Activated CD4-positive, alpha-beta T cell treated with anti-CD3 and anti-CD28 coated beads, Interleukin-2, amount 50 U/mL, for 16 hours (primary cell): ENCODE measurements at regions not wholly inside any gene's neighbourhood (a gene's known extent, or its start where the extent isn't known, plus 50 kb on each side); places are given as distances from the start of the nearest gene placed in this dataset.
A peak's percentile ranks its signal among the peaks of the same experiment; 100 is the strongest.

ENCODE experiments used
- DNase-seq: peaks from one replicate; pipeline ENCODE4 v3.0.0-alpha.2; 2020

DNA sequence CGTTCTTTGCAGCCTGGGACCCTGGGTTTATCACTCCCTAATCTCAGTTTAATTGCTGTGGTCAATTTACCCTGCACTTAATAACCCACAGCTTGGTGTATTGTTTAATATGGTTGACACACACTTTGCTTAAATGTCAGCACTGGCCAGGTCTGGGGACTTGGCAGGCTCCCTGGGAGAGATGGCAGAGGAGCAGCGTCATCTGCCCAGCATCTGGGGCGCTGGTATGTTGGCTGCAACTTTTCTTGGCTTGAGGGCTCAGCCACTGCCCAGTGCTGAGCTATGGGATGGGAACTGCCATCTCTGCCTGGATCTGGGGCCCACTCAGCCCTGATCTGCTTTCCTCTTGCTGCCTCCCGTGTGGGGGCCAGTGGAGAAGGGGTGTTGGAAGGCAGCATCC lies 115.7 kb upstream of the IRX3 start:
- no peak for DNase-seq

DNA sequence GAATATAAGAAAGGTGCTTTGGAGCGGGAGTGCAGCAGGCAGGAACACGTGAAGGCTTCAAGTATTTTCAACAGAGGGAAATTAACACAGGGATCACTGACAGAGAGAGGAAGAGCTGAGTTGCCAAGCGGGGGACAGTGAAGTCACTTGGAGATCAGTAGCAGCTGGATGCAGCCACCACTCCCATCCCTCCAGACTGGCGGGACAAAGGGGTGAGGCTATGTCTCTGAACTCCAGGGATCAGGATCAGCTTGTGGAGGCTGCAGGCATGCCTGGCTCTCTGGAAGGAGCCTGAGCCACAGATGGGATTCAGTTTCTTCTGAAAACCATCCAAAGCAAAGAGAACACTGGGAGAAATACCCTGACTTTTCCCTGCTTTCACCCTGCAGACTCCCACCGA lies 113.7 kb upstream of the IRX3 start:
- no peak for DNase-seq

DNA sequence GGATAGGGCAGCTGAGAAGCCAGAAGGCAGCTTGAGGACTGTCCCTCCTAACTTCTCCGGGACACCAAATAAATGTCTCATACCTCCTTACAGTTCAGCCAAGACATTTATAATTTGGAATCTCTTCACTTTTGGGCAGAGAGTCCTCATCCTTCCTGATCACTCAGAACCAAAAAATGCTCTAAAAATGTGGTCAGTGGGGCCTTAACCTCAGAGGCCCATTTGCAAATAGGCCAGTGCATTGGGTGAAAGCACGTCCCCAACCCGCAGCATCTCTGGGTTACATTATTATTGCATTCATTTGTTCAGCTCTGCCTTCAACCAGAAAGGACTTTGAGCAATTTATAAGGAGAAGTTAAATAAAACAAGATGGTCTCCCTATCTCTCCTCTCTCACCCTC lies 112.4 kb upstream of the IRX3 start:
- no peak for DNase-seq

DNA sequence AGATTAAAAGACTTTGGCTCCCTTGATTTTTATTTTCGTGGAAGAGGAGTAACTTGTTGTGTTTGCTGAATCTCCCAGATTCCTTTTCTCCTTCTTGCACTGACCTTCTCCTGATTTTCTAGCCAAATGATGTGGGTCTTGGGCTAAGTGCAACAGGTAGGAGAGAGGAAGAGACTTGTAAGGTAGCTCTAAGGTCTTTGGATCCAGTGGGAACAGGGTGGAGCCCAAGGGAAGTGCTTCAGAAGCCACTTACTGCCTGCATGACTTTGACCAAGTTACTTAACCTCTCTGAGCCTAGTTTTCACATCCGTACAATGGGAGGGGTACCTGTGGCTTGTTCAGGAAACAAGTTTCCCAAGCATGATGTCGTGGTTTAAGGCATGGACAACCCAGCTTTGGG lies 111.3 kb upstream of the IRX3 start:
- DNase-seq = no peak

DNA sequence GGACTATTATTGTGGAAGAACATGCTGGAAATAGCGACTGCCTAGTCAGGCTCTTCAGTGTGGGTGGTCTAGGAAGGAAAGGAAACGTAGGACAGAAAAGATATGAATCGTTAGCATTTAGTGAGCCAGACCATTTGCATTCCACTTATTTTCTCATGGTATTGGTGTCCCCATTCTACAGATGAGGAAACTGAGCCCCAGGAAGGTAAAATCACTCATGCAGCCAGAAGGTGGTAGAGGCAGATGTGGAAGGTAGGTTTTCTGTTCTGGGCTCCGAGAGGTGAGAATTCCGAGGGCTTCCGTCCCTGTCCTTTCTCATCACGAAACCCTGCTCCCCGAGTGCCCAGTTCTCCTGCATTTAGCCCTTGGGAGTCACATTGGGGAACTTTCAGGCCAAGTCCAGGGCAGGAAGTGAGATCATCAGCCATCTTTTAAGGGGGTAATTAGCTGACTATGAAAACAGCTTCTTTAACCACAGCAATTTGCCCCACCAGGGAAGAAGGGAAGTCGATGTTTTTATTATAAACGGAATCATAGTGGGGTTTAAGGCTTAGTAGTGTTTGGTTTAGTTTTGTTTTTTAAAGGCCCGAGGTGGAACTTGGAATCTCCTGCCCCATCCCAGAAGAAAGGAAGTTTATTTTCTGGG lies 110.7 kb upstream of the IRX3 start:
- DNase-seq = no peak

DNA sequence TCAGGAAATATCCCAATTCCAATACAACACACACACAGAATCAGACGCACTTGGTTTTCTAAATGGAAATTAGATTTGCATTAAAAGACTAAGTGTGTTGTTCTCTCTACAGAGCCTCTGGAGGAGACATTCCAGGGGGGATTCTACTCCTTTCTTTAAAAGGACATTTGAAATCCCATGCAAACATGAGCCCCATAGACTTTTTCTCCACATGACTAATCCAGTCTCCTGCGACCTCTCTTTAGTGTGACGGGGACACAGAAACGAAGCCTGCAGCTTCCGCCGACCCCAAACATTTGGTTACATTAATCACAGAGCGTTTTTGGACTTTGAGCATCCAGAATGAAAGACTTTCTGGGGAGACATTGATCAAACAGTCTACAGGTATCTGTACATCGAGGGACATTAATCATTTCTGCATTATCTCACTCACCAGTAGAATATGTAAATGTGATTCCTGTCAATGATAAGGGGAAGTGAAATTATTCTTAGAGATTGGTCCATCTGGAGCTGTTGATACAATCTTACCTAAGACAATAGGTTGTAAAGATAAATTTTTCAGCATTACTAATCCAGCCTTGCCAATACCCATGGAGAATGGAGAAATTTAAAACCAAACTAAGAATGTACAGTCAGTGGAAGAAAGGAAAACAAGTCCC lies 103.4 kb upstream of the IRX3 start:
- DNase-seq = no peak

DNA sequence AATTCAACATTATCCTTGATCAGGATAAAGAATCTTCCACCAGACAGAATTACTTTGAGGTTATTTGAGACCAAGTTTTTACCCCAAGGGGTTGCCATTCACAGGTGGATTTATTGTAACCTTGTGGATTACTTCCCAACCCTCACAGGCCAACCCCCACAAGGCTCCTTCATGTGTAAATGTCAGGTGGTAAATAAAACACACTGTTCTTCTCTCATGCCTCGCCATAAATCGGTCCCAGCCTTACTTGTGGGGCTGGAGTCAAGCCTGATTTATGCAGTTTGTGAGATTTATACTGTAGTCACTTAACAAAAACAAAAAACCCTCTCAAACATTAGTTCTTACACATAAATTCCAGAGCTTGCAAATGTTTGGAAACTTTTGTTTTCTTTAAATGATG lies 98.6 kb upstream of the IRX3 start:
- no peak for DNase-seq

DNA sequence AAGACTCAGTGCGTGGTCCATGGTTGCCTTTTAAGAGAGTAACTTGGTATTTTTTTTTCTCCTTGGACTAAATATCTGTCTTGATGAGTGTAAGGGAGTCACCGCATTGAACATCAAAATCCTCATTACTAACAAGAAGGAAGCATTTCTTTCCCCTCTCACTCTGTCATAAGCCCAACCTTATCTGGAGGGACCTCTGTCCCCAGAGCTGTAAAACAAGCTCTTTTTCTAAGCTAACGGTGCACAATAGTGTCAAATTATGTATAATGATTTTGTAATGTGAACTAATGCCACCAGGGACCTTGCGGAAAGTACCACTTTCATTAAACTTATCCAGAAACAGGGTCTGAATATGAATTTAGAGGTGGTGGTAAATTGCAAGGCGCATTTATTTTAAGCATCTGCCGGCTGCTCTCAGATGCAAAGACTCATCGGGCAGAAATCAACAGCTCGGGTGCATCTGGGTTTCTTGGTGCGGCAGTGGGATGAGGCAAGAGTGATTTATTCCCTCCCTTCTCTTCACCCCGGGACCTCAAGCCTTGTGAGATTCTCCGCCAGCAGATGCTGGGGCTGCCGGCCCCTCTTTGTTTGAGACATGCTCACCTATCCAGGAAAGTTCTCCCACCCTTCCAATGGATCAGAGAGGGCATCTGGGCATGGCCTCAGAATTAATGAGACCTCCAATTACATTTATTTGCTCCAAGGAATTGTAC lies 95.2 kb upstream of the IRX3 start:
- DNase-seq = no peak

DNA sequence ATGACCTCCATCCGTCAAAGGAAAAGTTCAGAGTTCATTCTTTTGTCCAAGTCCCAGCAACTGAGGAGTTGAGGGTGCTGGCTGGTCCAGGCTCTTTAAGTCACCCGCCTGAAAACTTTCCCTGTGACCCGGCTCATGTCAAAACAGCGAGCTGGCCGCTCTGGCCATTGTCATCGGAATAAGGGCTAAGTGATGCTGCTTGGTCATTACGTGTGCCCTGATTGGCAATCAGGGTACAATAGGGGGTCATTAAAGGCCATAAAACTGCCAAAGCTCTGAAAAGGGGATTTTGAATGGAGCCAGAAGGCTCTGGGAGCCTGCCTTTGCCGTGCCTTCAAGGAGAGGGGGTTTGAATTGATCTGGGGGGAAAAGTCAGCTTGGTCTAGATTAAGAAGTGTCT lies 88.5 kb upstream of the IRX3 start:
- no peak for DNase-seq

DNA sequence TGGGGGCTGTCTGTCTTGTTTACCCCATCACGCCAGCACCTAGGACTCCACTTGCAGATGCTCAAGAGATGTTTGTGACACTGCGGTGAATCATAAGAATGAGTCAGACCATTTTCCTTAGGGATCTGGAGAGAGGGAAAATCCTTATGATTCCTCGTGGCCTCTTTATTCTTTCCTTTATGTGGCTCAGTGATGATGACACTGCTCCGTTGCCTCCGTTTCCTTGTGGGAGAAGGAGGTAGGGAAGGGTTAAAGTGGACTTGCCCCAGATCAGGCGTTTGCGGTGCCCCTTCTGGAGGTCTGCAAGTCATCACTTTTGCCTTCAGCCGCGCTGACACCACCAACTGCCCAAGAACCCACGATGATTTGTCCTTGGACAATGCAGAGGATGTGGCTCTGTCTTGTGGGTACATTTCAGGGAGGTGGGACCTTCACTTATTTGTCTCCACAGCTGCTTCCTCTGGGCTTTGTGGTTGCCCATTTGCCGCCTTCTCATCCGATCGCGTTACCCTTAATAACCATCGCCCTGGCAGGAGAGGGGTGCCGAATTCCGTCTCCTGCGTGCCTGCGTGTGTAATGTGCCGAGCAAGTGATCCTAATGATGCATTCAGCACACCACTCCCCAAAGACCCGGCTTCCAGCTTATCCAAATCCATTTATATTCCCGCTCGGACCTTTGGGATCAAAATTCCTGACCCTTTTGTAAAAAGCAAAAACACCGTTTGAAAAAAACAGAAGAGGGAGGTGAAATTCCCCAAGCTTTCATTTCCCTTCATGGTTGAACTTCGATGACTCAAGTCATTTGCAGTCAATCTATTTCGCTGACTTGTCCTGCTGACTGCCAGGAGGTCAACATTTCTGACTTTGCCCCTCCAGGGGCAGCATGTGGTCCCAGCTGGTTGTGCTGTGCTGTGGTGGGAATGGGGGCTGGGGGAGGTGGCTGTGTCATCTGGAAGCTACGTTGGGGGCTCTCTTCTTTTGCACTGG lies 87.2 kb upstream of the IRX3 start:
- DNase-seq = peak; percentile 3

DNA sequence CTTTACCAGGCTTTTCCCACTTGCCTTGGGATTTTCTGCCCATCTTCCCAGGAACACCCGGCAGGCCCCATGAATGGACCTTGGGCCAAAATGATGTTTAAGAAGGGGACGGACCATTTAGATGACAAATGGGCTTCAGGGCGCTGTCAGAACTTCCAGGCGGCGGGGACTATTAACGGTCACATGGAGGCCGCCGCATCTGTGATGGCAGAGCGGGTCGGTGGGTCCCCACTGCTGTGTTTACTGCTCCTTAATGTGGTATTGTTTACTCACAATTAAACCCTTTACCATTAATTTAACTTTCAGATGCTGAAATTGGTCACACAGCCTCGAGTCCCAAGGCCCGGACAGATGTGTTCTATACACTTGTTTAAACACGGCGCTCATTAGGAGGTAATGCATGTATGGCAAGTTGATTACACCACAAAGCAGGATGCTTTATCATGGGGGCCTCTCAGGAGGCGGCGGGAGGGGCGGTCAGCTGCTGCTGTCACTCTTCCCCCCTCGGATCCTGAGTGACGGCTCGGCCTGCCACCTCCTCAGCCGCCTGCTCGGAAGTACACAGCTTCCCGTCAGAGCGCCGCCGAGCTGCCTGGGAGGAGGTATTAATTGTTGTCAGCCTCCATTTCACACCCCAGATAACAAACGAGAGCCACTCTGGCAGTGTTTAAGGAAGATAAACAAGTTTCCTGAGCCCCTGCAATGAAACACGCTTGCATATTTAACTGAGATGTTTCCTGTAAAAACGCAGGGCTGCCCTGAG lies 83.9 kb upstream of the IRX3 start:
- no peak for DNase-seq

DNA sequence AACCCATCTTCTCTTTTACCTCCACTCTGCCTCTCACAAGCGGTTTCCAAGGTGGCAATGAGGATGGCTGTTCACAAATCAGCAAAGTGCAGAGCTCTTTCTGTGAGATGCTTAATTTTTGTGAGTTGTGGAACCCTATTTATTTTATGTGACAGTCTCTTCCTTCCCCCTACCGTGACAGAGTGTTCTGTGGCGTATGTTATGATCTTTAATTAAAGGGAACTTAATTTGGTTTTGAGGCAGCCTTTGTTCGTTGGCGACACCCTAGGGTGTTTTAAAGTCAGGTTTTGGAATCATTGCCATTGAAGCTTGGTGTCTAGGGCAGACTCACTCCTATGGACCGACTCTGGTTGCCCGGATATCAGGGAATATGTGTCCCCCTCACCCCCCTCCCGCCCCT lies 83.3 kb upstream of the IRX3 start:
- no peak for DNase-seq

DNA sequence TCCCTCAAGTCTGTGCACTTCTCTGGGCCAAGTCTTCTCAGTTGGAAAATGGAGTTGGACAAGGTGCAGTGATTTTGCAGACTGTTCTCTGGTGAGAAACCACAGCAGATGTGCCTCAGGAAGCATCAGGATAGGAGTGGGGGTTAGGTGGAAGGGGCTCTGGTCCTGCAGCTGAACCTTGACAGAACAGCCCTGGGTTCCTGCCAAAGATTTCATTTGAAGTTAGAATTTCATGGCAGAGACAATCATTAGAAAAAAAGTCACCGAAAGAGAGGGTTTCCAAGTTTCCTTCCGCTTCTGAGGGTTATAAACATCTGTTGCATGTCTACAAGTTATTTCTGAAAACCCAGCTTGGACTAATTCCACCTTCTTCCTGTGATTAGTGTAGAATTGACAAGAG lies 80.4 kb upstream of the IRX3 start:
- no peak for DNase-seq

DNA sequence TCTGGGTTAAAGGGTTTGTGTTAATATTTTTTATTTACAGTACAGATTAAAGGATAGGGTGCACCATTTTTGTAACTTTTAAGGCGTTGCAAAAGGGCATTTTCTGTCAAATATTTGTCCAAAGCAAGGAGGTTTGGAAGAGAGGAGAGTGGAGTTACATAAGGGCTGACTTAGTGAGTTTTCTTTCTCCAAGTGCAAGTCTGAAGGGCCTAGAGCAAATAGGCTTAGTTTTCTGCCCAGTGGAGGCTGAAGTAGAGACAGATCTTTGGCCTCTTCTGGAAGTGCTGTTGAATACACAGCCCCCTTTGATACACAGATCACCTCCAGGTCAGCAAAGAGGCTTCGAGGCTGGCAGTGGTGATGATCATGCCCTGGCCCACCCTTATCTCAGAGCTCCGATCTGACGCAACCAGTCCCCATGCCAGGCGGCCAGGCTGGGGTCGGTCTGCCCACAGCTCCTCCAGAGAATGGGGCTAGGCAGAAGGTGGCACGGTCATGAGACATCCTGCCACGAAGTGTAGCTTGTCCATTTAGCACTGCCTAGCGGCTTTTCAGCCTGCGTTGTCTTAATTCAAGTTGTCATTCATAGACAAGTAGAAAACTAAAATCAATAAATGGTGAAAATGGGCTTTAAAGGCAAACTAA lies 79.5 kb upstream of the IRX3 start:
- no peak for DNase-seq

DNA sequence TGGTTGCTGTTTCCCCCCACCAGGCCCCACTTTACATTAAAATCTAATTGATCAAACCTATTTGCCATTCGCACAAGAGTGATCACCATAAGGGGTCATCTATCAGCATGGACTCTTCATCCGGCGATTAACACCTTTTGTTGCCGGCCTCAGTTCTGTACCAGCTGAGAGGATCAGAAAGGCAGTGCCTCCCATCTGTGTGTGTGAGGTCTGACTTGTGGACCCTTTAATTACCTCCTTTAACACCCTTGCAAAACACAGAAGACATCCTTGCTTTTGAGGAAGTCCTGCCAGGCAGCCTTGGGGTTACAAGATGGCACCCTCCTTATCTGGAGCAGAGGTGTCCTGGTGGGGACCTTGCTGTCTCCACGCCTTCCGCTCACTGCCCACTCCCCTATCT lies 77.2 kb upstream of the IRX3 start:
- DNase-seq = no peak

DNA sequence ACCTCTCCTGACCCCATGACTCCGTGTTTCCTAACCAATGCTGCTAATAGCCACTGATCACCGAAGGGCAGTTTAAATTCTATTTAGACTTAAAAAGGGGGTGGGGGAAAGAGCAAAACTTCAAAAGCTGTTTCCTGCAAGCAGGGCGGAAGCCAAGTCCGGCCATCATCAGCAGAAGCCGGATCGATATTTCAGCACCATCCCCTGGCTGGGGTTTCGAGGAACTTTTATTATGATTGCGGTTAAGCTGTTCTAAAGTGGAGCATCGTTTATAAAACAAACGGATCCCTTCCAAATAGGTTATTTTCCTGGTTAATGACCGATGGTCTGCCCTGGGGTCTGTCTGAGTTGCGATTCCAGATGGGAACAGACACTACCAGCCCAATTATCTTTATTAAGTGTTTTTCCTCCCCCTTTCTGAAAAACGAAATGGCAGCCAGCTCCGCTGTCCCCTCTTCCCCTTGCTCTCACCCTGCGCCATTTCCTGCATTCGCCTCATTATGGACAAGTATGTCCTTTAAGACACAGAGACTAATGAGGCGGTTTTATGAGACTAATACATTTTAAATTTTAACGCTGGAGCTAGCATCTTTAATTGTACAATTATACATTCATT lies 76.1 kb upstream of the IRX3 start:
- DNase-seq = no peak

DNA sequence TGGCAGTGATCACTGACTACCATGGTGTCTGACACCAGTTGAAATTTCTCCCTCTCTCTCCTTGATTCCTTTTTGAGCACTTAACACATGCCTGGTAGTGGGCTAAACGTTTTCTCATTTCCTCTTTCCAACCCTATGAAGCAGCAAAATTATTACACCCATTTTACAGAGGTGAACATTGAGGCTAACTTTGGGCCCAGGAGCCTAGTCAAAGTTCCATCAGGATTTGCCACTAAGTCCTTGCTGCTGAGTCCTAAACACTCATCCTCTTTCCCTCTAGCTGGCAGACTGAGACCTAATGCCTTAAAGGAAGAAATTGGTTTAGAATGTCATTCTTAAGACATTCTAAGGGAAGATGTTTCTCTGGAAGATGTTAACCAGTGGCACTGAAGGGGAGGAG lies 74.7 kb upstream of the IRX3 start:
- no peak for DNase-seq

DNA sequence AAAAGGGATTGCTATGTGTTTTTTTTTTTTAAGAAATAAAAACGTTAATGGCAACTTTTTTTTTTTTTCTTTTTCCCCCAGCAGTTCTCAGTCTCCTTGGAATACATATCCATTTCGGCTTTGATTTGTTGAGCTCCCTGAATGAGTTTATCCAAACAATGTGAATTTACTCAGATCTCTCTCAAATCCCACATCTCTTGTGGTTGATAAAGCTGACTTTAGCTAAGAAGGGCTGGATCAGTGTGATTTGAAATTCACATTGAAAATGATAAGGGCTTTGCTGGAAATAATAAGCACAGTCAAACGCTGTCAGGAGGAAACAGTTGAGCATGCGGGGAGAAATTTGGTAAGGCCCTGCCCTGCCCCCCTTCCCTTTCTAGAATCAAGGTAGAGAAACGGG lies 74.1 kb upstream of the IRX3 start:
- DNase-seq = no peak

DNA sequence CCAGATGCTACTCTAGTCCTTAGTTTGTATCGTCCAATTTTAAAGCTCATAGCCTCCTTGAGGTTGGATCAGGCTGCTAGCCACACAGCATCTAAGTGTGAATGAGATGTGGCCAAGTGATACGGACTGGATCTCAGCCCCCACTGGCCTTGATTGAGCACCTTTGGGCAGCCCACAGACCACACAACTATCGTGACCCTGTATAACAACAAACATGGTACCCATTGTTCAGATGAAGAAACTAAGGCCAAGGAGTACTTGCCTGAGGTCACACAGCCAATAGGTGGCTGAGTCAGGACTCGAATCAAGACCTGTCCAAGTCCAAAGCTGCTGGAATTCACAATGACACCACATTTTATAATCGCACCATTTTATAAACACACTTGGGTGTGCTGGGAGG lies 73.0 kb upstream of the IRX3 start:
- DNase-seq = no peak

DNA sequence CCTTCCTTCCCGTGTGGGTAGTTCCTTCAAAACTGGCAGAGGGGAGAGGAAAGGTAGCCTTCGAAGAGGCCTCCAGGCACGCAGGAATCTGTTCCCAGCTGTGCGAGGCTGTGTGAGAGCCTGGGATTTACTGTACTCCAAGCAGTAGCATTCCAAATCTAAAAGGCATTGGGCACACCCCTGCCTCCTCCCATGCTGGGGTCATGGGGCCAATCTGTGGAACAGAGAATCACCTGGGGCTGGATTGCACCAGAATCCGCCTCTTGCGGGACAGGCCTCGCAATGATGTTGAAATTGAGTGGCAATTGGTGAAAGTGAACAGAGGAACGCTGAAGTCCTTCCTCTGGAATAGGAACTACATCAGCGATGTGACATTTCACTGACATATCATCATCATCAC lies 72.5 kb upstream of the IRX3 start:
- DNase-seq = no peak

DNA sequence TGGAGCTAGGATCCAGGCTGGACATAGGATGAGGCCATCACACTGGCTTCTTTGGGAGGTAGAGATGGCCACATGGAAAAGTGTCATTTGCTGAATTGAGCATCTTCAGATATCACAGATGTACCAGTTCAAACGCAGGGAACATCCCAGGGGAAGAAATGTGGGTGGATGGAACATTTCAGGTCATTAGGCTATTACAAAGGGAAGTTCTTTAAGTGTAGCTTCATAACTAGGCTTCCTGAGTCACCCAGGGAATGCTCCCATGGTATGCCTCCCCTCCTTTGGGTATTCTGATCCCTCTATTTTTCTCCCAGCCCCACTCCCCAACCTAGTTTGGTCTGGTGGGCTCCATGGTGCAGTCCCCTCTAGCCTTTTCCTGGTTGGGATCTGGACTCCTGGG lies 69.8 kb upstream of the IRX3 start:
- DNase-seq = no peak

DNA sequence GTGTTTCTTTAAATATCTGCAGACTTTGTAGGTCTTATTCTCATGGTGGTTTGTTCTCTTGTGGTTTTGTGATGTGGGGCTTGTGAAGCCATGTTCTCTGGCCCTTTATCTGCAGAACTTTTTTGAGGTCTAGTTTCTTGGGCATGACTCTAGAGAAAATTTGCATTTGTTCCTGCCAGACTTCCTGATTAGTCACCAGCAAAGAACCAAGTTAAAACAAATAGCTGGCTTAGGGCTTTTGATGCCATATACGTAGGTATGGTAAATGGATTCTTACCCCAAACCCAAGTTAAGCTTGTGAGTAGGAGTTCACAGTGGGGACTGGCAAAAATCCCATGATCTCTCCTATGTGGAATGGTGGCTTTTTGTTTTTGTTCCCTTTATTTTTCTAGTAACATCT lies 68.7 kb upstream of the IRX3 start:
- no peak for DNase-seq
